ENCODE measurements at regions not wholly inside any gene's neighbourhood (a gene's known extent, or its start where the extent isn't known, plus 50 kb on each side); places are given as distances from the start of the nearest gene placed in this dataset.

DNA sequence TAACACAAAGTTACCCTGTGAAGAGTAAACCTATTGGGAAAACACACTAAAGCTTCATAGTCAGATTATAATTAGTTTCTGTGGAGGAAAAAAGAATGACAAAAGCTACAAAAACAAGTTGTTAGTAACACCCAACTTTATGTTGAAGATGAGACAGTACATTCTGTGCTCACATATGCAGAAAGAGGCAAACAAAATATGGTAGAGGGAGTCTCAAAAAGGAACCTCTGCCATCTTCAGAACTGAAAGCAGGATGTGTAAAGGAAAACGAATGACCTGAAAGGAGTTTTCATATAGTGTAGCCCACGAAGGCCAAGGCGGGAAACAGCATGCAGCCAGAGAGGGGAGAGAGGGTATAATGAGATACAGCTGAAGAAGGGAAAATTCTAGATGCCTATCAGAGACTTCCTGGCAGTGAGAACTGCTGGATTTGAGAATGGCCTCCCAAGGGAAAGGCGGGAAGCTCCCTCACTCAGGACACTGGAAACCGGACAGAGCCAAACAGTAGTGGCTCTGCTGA is 84.1 kb upstream of the HEY2 start:
- DNase-seq, result no peak

DNA sequence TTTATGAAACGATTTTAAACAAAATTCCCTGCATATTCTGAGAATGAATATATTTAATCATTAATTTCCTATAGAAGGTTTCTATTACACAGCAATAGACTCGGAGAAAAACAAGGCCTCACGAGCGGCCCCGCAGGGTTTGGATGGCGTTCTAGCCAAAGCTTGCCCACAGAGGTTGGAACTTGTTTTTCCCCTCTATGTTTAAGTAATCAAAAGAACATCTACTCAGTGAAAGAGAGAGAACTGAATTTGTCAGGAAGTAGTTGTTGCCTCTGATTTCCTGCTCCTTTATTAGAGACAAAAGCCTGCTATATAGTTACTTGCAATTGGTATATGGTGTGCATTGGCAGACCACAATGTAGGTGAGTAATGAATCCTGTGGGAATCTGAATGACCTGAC is 82.1 kb upstream of the HEY2 start:
- DNase-seq, result no peak

DNA sequence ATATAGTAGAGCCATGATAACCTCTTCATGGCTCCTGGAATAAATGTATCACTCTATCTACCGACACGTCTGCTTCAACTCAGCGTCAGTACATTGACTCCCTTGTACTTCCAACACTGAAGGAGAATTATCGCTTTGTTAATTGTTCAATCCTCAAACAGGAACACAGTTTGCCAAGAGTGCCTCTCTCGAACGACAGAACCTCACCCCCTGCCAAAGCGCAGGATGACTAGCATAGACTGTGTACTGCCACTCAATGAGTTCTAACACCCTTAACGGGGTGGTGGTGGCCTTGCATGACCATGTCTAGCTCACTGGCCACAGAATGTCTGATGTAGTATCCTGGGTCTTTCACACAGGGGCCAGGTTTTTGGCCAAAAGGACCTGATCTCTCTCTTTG is 81.4 kb upstream of the HEY2 start:
- no peak for DNase-seq

DNA sequence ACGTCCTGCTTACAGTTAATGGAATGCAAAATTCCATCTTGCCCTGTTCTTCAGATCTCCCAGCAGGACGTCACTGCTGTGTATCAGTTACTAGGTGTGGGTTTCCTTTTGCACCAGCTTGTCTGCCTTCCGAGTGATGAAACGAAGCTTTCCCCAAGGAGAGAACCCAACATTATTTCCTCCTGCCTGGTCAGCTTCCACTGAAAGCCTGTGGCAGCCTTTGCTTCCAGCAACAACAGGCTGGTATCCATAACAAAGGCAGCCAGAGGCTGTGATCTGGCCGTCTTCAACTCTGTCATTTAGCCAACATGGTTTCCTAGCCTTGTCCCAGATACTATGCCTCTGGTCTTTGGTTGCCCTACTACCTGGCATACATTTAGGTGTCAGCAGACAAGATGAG is 78.9 kb upstream of the HEY2 start:
- DNase-seq, result no peak

DNA sequence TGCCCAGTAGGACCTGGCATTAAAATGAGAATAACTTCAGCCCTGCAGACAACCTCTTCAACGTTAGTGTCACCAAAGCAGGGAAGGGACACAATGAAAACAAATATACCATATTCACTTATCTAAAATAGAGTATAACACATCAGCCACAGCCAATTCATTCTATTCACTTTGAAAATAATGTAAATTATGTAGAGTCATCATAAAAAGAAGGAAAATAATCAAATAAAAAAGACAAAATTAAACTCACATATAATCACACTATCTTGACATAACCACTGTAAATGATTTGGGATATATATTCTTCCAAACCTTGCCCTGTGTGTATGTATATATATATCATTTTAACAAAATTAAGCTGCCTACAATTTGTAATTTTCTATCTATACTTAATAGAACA is 78.1 kb upstream of the HEY2 start:
- DNase-seq, result no peak

DNA sequence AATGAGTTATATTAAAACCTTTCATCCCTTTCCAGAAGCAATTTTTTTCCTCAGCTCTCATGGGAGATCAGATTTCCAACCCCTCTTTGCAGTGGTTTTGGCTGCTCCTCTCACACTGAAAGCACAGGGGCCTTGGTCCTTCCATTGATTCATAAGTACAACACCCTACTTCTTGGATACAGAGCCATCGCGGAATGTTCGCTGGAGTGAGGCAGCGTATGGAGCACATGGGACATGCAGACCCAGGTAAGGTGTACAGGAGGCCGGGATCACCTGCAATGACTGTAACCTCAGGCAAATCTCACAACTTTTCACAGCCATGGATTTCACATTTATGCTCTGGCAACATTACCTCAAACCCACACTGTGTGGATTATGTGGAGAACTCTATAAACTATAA is 75.2 kb upstream of the HEY2 start:
- no peak for DNase-seq

DNA sequence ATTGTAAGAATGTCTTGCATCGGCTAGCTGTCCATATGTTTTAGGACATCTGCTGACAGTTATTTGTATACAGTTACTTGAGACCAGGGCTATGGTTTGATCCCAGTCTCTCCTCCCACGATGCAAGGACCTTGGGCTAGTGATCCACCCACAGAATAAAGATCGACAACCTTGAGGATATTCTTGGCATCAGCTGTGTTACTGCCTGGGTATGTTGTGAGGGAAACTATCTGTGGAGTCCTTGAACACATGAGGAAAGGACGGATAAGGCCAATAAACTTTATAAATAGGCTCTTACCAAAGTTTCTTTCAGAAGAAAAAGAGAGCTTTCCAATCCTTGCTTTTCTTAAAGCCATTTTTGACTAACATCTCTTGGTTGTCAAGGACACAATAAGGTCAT is 70.8 kb upstream of the HEY2 start:
- DNase-seq, result no peak

DNA sequence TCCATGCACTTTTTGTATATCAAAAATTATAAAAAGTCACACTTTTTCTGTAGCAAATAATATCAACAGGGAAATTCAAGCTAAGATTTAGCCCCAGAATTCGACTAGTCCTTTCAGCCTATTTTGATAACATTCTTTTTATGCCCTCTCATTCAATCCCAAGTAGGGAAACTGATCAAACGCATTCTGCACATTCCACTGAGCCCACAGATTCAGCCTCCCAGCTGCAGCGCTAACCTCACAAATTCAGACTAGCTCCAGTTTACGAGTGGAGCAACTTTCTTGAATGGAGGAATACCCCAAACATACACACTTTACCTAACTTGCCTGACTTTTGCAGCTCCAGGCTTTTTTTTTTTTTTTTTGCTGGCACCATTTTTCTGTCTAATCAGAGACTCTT is 70.3 kb upstream of the HEY2 start:
- no peak for DNase-seq

DNA sequence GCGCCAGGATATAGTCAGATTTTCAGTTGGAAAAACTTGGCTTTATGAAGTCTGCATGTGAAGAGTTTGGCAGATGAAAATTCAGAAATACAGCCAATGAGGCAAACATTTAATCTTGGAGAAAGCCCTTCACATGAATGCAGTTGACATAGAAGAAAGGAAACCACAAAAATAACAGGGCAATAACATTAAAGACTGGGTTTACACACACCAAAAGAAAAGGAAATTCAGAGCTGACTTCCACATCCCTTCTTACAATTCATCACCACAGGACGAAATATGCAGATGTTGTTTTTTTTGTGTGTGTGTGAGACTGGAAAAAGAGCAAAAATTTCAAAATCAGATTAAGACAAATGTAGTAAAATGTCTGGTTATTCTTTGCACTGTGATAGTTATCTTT is 69.8 kb upstream of the HEY2 start:
- DNase-seq, result no peak

DNA sequence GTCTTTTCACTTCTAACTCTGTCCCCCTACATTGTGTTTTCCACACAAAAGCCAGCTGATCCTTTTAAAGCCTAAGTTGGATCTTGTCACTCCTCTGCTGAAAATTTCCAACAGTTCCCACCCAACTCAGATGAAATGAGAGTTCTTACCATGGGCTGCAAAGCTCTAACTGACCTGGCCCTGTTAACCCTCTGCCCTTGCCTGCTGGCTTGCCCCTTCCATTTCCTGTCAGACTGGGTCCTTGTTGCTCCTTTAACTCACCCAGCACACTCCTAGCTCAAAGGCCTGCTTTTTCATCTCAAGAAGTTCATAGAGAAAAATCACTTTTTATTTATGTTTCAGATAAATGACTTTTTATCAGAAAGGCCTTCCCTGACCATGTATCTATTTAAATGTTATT is 66.5 kb upstream of the HEY2 start:
- DNase-seq, result no peak

DNA sequence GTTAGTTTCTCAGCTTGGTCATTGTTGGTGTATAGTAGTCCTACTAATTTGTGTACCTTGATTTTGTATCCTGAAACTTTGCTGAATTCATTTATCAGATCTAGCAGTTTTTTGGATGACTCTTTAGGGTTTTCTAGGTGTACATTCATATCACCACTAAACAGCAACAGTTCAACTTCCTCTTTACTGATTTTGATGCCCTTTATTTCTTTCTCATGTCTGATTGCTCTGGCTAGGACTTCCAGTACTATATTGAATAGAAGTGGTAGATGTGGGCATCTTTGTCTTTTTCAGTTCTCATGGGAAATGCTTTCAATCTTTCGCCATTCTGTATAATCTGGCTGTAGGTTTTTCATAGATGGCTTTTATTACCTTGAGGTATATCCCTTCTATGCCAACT is 61.3 kb upstream of the HEY2 start:
- DNase-seq, result no peak

DNA sequence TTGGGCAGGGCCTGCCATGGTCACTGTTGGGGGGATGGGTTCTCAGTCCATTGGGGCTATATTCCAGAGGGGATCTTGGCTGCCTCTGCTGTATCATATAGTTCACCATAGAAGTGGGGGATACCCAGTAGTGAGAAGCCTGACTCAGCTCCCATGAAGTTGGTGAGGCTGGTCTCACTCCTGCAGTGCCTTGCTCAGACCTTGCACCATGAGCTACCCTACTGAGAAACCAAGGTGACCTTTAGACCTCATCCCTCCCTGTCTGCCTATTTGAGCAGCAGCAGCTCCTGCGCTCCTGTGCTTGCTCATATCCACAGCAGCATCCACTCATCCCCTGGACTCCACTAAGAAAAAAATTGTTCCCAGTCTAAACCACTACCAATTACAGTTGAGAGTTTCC is 56.0 kb upstream of the HEY2 start:
- DNase-seq, result no peak

DNA sequence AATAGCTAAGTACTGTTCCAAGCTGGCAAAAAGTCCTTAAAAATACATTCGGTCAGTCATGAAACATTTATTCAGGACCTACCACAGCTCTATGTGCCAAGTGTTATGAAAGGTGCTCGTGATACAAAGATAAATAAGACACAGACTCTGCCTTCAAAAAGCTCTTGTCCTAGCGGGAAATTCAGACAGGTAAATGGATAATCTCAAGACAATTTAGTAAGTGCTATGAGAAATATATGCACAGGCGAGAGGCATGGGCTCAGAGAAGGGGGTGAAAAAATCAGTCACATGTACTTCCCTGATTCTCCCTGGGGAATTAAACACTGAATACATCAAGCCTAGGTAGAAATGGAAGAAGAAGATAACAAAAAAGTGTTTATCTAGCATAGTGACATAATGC is 49.8 kb upstream of the HEY2 start:
- no peak for DNase-seq

Data from NCI-H1694 (cell line).